ENCODE measurements at regions not wholly inside any gene's neighbourhood (a gene's known extent, or its start where the extent isn't known, plus 50 kb on each side); places are given as distances from the start of the nearest gene placed in this dataset.

- TF ChIP-seq POLR2AphosphoS5 (IDR thresholded peaks at IDR 0.05) (no peak), POLR2A (IDR thresholded peaks at IDR 0.05) (no peak)
- Histone ChIP-seq H3K4me3 (no peak overlapping the region), H3K27me3 (replicated peaks in 1 of 7) (no peaks in the 10 kb centered on the region), H3K9me3 (no peaks in the 10 kb centered on the region), H3K27ac (no peak overlapping the region), H3K36me3 (no peaks in the 10 kb centered on the region), H3K4me1 (no peaks in the 10 kb centered on the region)
- intact Hi-C loops (cut with DNase I; ENCODE audit: low total_unique reads), result no loop called here
- WGBS, 5 donors, result 88 to 95% (median 91%) methylated on average over 3 of the region's 3 CpGs
- DNase-seq, result no peak
Observed at GRCh38 chr2:14702258-14702657, 69.7 kb downstream of the LRATD1 start.

GRCh38 chr2:14706201-14706600 lies 73.7 kb downstream of the LRATD1 start:
- Histone ChIP-seq H3K9me3 (no peaks in the 10 kb centered on the region), H3K4me1 (no peaks in the 10 kb centered on the region), H3K27ac (no peak overlapping the region), H3K36me3 (no peaks in the 10 kb centered on the region), H3K4me3 (no peak overlapping the region), H3K27me3 (replicated peaks in 1 of 7) (no peaks in the 10 kb centered on the region)
- intact Hi-C loops (cut with DNase I; ENCODE audit: low total_unique reads), result no loop called here
- 87 to 96% (median 94%) methylated on average over 1 of the region's 1 CpG for WGBS, 5 donors
- no peak for DNase-seq
- TF ChIP-seq POLR2A (IDR thresholded peaks at IDR 0.05) (no peak), CTCF (IDR thresholded peaks at IDR 0.05 in 8 of 11, conservative IDR thresholded peaks at IDR 0.05 in 3 of 11) (no peak), POLR2AphosphoS5 (IDR thresholded peaks at IDR 0.05) (no peak)

- no peaks in the 10 kb centered on the region for H3K9me3 ChIP-seq
- no peaks in the 10 kb centered on the region for H3K27me3 ChIP-seq (replicated peaks in 1 of 7)
- no peaks in the 10 kb centered on the region for H3K36me3 ChIP-seq
- intact Hi-C loops (cut with DNase I; ENCODE audit: low total_unique reads), result no loop called here
- H3K27ac ChIP-seq, result no peak overlapping the region
- WGBS, 5 donors, result 54 to 73% (median 67%) methylated on average over 5 of the region's 5 CpGs
- no peak for TF ChIP-seq POLR2A (IDR thresholded peaks at IDR 0.05)
- no peak for TF ChIP-seq POLR2AphosphoS5 (IDR thresholded peaks at IDR 0.05)
- no peak for TF ChIP-seq CTCF (IDR thresholded peaks at IDR 0.05 in 8 of 11, conservative IDR thresholded peaks at IDR 0.05 in 3 of 11)
- DNase-seq, result no peak
- no peak overlapping the region for H3K4me3 ChIP-seq
- H3K4me1 ChIP-seq, result no peaks in the 10 kb centered on the region
Observed at GRCh38 chr2:14712111-14712510, 79.6 kb downstream of the LRATD1 start.

- Histone ChIP-seq H3K27ac (no peak overlapping the region), H3K4me3 (no peak overlapping the region), H3K9me3 (no peaks in the 10 kb centered on the region), H3K27me3 (replicated peaks in 1 of 7) (no peaks in the 10 kb centered on the region), H3K36me3 (no peaks in the 10 kb centered on the region), H3K4me1 (no peaks in the 10 kb centered on the region)
- intact Hi-C loops (cut with DNase I; ENCODE audit: low total_unique reads), result no loop called here
- TF ChIP-seq POLR2A (IDR thresholded peaks at IDR 0.05) (no peak), POLR2AphosphoS5 (IDR thresholded peaks at IDR 0.05) (no peak), CTCF (IDR thresholded peaks at IDR 0.05 in 8 of 11, conservative IDR thresholded peaks at IDR 0.05 in 3 of 11) (no peak)
- WGBS, 5 donors, result 78 to 86% (median 83%) methylated on average over 5 of the region's 5 CpGs
- no peak for DNase-seq
Observed at GRCh38 chr2:14713248-14713647, 80.7 kb downstream of the LRATD1 start.

- Histone ChIP-seq H3K27ac (no peak overlapping the region), H3K4me3 (no peak overlapping the region), H3K36me3 (no peaks in the 10 kb centered on the region), H3K9me3 (no peaks in the 10 kb centered on the region), H3K4me1 (no peaks in the 10 kb centered on the region), H3K27me3 (replicated peaks in 1 of 7) (no peaks in the 10 kb centered on the region)
- no peak for TF ChIP-seq POLR2A (IDR thresholded peaks at IDR 0.05)
- TF ChIP-seq CTCF (IDR thresholded peaks at IDR 0.05 in 8 of 11, conservative IDR thresholded peaks at IDR 0.05 in 3 of 11), result no peak
- no peak for TF ChIP-seq POLR2AphosphoS5 (IDR thresholded peaks at IDR 0.05)
- no peak for DNase-seq
- intact Hi-C loops (cut with DNase I; ENCODE audit: low total_unique reads), result no loop called here
- WGBS, 5 donors, result 80 to 92% (median 84%) methylated on average over 1 of the region's 1 CpG
Observed at GRCh38 chr2:14715600-14715999, 83.1 kb downstream of the LRATD1 start.
